ENCODE measurements at regions not wholly inside any gene's neighbourhood (a gene's known extent, or its start where the extent isn't known, plus 50 kb on each side); places are given as distances from the start of the nearest gene placed in this dataset.
"Not testable (repeated sequence)": the region's sequence is repeated elsewhere in the genome, so short reads cannot be mapped to it uniquely, and the experiment has no call there.

GRCh38 chr2:83976628-83977027 lies 482.5 kb downstream of the SUCLG1 start:
- H3K9me3 Mint-ChIP-seq (ENCODE audit: low read depth); POLR2A ChIA-PET; CTCF ChIA-PET; H3K27ac Mint-ChIP-seq; H3K36me3 Mint-ChIP-seq (ENCODE audit: low read depth); intact Hi-C loops (cut with DNase I, micrococcal nuclease); H3K27me3 Mint-ChIP-seq; DNase-seq; ATAC-seq; H3K4me1 Mint-ChIP-seq; H3K4me3 Mint-ChIP-seq: not testable (repeated sequence)

GRCh38 chr2:83972128-83972527 lies 487.0 kb downstream of the SUCLG1 start:
- Mint-ChIP-seq H3K27me3 (peaks cover 10% of the 10 kb centered on the region), H3K4me3 (no peak overlapping the region), H3K36me3 (ENCODE audit: low read depth) (no peaks in the 10 kb centered on the region), H3K27ac (no peak overlapping the region), H3K9me3 (ENCODE audit: low read depth) (no peaks in the 10 kb centered on the region), H3K4me1 (no peaks in the 10 kb centered on the region)
- POLR2A ChIA-PET: no interaction called here
- ATAC-seq: no peak
- intact Hi-C loops (cut with DNase I, micrococcal nuclease): no loop called here
- CTCF ChIA-PET: no interaction called here
- no peak for DNase-seq

DNA sequence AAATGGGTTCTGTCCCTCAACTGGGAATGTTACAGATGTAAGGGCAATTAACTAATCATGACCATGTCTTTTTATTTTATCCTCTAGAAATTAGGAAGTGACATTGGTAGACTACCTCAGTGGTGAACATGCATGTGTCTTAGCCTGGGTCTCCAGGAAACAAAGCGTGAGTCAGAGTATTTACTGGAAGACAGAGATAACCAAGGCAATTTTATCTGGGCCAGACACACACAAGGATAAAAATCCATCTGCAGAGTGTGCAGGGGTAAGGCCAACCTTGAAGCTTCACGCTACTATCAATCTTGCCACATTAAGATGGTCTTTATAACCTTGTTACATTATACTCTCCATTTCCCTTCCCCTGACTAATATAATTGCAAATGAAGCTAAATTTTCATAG lies 487.5 kb downstream of the SUCLG1 start:
- H3K4me3 Mint-ChIP-seq: no peak overlapping the region
- intact Hi-C loops (cut with DNase I, micrococcal nuclease): no loop called here
- no peak for DNase-seq
- ATAC-seq: no peak
- POLR2A ChIA-PET: no interaction called here
- H3K36me3 Mint-ChIP-seq (ENCODE audit: low read depth): no peaks in the 10 kb centered on the region
- no peaks in the 10 kb centered on the region for H3K4me1 Mint-ChIP-seq
- H3K27ac Mint-ChIP-seq: no peak overlapping the region
- H3K9me3 Mint-ChIP-seq (ENCODE audit: low read depth): no peaks in the 10 kb centered on the region
- CTCF ChIA-PET: no interaction called here
- H3K27me3 Mint-ChIP-seq: peaks cover 10% of the 10 kb centered on the region

DNA sequence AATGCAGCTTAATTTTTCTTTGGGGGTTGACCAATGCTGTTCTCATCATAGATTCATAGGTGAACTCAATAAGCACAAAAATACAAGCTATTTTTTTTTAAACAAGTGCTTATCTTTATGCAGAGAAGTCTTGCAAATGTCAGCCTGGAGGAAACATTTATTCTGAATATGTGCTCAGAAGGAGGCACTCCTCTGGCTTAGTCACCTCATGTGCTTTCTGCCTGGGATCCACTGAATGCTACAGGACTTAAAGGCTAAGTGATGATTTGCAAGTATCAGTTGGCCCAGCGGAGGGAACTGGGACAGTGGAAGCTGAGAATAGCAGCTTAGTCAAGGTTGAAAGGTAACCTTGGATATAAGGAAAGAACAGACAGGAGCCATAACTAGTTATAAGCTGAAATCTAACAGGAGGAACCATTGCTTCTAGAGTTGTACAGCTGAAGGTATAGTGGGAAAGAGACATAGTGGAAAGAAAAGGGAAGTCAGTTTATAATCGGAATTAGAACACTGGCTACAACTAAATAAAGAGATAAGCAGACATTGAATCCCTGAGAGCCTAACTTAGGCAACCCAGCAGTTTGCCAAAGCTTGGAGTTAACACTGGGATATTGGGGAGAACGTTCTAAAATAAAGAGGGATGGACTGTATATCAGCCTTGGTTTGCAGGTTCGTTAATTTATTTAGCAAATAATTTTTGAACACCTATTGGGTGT lies 488.7 kb downstream of the SUCLG1 start:
- no peaks in the 10 kb centered on the region for H3K4me1 Mint-ChIP-seq
- no peak overlapping the region for H3K27ac Mint-ChIP-seq
- peaks cover 10% of the 10 kb centered on the region for H3K27me3 Mint-ChIP-seq
- intact Hi-C loops (cut with DNase I, micrococcal nuclease): no loop called here
- H3K9me3 Mint-ChIP-seq (ENCODE audit: low read depth): no peaks in the 10 kb centered on the region
- H3K4me3 Mint-ChIP-seq: no peak overlapping the region
- H3K36me3 Mint-ChIP-seq (ENCODE audit: low read depth): no peaks in the 10 kb centered on the region
- no peak for ATAC-seq
- no peak for DNase-seq
- ChIA-PET CTCF (no interaction called here), POLR2A (no interaction called here)

DNA sequence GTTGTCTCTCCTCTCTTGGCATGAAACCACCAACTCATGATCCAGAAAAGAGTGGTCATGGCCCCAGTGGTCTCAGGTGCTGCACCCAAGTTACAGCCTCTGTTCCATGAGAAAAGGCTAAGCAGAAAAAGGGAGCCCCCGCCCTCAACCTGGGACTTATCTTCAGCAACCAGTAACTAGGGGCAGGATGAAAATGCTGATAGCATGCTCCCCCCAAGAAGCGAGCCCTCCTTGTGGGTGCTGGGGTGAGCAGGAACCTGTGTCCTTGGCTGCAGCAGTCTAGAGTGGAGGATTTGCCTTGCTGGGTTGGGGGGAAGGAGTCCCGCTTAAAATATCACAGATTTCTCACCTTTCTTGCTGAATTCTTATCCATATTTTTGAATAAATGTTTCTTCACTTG lies 490.0 kb downstream of the SUCLG1 start:
- intact Hi-C loops (cut with DNase I, micrococcal nuclease): no loop called here
- no peak overlapping the region for H3K27ac Mint-ChIP-seq
- DNase-seq: no peak
- ChIA-PET POLR2A (no interaction called here), CTCF (no interaction called here)
- peaks cover 10% of the 10 kb centered on the region for H3K27me3 Mint-ChIP-seq
- ATAC-seq: no peak
- H3K4me3 Mint-ChIP-seq: no peak overlapping the region
- H3K9me3 Mint-ChIP-seq (ENCODE audit: low read depth): no peaks in the 10 kb centered on the region
- H3K36me3 Mint-ChIP-seq (ENCODE audit: low read depth): no peaks in the 10 kb centered on the region
- H3K4me1 Mint-ChIP-seq: no peaks in the 10 kb centered on the region

DNA sequence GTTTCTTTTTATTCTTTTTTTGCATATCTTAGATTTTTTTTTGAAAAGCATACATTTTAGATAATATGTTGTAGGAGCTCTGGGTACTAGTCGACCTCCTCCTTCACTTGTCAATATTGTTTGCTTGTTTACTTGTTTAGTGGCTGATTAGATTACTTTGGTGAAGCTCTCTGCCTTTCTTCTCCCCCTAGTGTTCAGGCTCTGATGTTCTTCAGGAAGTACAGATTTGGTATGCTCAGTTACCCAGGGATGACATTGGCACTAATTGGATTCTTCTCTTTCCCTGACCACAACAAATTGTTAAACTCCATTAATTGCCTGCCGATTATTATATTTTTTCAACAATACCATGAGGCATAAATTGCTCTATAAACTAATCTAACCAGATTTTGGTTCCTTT lies 491.2 kb downstream of the SUCLG1 start:
- H3K4me1 Mint-ChIP-seq: no peaks in the 10 kb centered on the region
- H3K27ac Mint-ChIP-seq: no peak overlapping the region
- POLR2A ChIA-PET: no interaction called here
- ATAC-seq (no peak), DNase-seq (no peak)
- CTCF ChIA-PET: no interaction called here
- H3K9me3 Mint-ChIP-seq (ENCODE audit: low read depth): no peaks in the 10 kb centered on the region
- intact Hi-C loops (cut with DNase I, micrococcal nuclease): no loop called here
- H3K4me3 Mint-ChIP-seq: no peak overlapping the region
- H3K36me3 Mint-ChIP-seq (ENCODE audit: low read depth): no peaks in the 10 kb centered on the region
- H3K27me3 Mint-ChIP-seq: peaks cover 10% of the 10 kb centered on the region

DNA sequence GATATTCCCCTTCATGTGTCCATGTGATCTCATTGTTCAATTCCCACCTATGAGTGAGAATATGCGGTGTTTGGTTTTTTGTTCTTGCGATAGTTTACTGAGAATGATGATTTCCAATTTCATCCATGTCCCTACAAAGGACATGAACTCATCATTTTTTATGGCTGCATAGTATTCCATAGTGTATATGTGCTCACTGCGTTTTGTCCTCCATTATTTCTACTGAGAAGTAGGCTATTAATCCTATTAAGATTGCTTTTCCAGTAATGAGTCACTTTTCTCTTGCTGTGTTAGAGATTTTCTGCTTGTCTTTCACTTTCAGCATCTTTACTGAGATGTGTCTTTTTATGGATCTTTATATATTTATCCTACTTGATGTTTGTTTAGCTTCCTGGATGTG lies 492.1 kb downstream of the SUCLG1 start:
- POLR2A ChIA-PET; DNase-seq; H3K9me3 Mint-ChIP-seq (ENCODE audit: low read depth); H3K36me3 Mint-ChIP-seq (ENCODE audit: low read depth); H3K27me3 Mint-ChIP-seq; H3K27ac Mint-ChIP-seq; ATAC-seq; CTCF ChIA-PET; intact Hi-C loops (cut with DNase I, micrococcal nuclease); H3K4me1 Mint-ChIP-seq; H3K4me3 Mint-ChIP-seq: not testable (repeated sequence)

DNA sequence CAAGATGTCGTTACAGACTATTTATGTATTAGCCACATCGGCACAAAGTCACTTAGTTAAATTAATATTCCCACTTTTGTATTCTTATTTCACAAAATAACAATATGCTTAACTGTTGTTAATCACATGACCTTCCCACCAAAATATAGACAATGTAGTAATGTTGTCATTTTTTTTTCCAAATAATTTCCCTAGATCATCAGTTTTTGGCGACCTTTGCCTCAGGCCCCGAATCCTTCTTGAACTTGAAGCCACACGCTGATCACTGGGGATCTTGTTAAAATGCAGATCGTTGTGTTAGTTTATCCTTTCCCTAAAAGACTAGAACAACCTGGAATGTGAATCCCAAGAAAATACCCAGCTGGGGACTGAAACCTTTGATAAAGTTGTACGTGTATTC lies 497.6 kb downstream of the SUCLG1 start:
- H3K4me1 Mint-ChIP-seq: no peaks in the 10 kb centered on the region
- H3K27ac Mint-ChIP-seq: no peak overlapping the region
- H3K36me3 Mint-ChIP-seq (ENCODE audit: low read depth): no peaks in the 10 kb centered on the region
- intact Hi-C loops (cut with DNase I, micrococcal nuclease): no loop called here
- ChIA-PET POLR2A (no interaction called here), CTCF (interaction anchor here (1.9 kb wide), 1 partner anchor 11 kb away, joined by 6 read pairs; no protein-coding TSS in a partner anchor)
- H3K4me3 Mint-ChIP-seq: no peak overlapping the region
- DNase-seq (no peak), ATAC-seq (no peak)
- H3K27me3 Mint-ChIP-seq: no peaks in the 10 kb centered on the region
- H3K9me3 Mint-ChIP-seq (ENCODE audit: low read depth): no peaks in the 10 kb centered on the region

DNA sequence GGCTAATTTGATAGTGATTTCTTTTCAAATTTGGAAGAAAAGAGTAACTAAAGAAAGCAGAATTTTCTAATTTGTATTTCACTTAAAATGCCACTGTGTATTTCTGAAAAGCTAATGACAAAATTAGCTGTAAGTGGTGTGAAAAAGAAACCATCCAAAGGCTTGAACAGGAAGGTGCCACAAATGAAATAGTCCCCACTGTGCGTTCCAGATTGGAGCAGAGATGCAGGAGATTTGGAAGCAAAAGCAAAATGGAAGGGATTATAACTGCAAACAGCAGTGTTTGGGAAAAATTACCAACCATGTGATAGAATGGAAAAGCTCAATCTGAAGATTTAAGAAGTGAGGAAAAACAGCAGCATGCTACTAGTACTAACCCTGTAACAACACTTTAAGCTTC lies 498.7 kb downstream of the SUCLG1 start:
- ATAC-seq: no peak
- Mint-ChIP-seq H3K36me3 (ENCODE audit: low read depth) (no peaks in the 10 kb centered on the region), H3K27ac (no peak overlapping the region), H3K4me3 (no peak overlapping the region), H3K4me1 (no peaks in the 10 kb centered on the region), H3K27me3 (no peaks in the 10 kb centered on the region), H3K9me3 (ENCODE audit: low read depth) (no peaks in the 10 kb centered on the region)
- ChIA-PET CTCF (interaction anchor here (1.9 kb wide), 1 partner anchor 10 kb away, joined by 6 read pairs; no protein-coding TSS in a partner anchor), POLR2A (no interaction called here)
- no peak for DNase-seq
- intact Hi-C loops (cut with DNase I, micrococcal nuclease): no loop called here

DNA sequence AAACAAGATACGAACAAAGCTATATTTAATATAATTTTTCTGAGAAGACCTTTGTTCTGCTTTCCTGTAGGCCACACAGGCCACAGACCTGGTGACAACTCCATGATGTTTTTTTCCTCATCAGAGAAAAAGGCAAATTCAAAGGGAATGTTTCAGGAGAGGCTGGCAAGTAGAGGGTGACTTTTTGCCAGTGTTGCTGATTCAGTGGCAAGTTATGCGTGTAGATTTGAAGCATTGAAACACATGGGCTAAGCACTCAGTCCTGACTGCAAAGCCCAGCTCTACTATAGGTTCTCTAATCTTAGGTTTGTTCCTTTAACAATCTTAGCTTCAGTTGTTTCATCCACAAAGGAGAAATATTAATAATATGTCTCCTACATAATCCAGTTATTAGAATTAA lies 499.8 kb downstream of the SUCLG1 start:
- Mint-ChIP-seq H3K27me3 (no peaks in the 10 kb centered on the region), H3K4me1 (no peaks in the 10 kb centered on the region), H3K9me3 (ENCODE audit: low read depth) (no peaks in the 10 kb centered on the region), H3K27ac (no peak overlapping the region), H3K36me3 (ENCODE audit: low read depth) (no peaks in the 10 kb centered on the region), H3K4me3 (no peak overlapping the region)
- no peak for ATAC-seq
- DNase-seq: no peak
- CTCF ChIA-PET: no interaction called here
- POLR2A ChIA-PET: no interaction called here
- intact Hi-C loops (cut with DNase I, micrococcal nuclease): no loop called here

GRCh38 chr2:83956991-83957390 lies 502.1 kb downstream of the SUCLG1 start:
- DNase-seq (no peak), ATAC-seq (no peak)
- CTCF ChIA-PET: no interaction called here
- no peaks in the 10 kb centered on the region for H3K36me3 Mint-ChIP-seq (ENCODE audit: low read depth)
- no peaks in the 10 kb centered on the region for H3K4me1 Mint-ChIP-seq
- H3K4me3 Mint-ChIP-seq: no peak overlapping the region
- H3K27ac Mint-ChIP-seq: no peak overlapping the region
- peaks cover 2% of the 10 kb centered on the region for H3K27me3 Mint-ChIP-seq
- POLR2A ChIA-PET: no interaction called here
- no peaks in the 10 kb centered on the region for H3K9me3 Mint-ChIP-seq (ENCODE audit: low read depth)
- intact Hi-C loops (cut with DNase I, micrococcal nuclease): no loop called here

- CTCF ChIA-PET: interaction anchor here (1.1 kb wide), 1 partner anchor 23 kb away, joined by 3 read pairs; no protein-coding TSS in a partner anchor
Measured at GRCh38 chr2:83953697-83954096, 505.4 kb downstream of the SUCLG1 start.

More at GRCh38 chr2:83953697-83954096, 505.4 kb downstream of the SUCLG1 start:
- Mint-ChIP-seq H3K27me3 (peaks cover 2% of the 10 kb centered on the region), H3K27ac (no peak overlapping the region), H3K9me3 (ENCODE audit: low read depth) (no peaks in the 10 kb centered on the region), H3K36me3 (ENCODE audit: low read depth) (no peaks in the 10 kb centered on the region), H3K4me1 (no peaks in the 10 kb centered on the region), H3K4me3 (no peak overlapping the region)
- intact Hi-C loops (cut with DNase I, micrococcal nuclease): no loop called here
- POLR2A ChIA-PET: no interaction called here
- no peak for ATAC-seq
- no peak for DNase-seq

Measured in activated CD4-positive, alpha-beta T cell treated with anti-CD3 and anti-CD28 coated beads for 36 hours (primary cell).